Neural cell (in vitro differentiated cells): ENCODE measurements at regions not wholly inside any gene's neighbourhood (a gene's known extent, or its start where the extent isn't known, plus 50 kb on each side); places are given as distances from the start of the nearest gene placed in this dataset.

ENCODE experiments used
- EZH2 ChIP-seq: fragments of 200-600, 300-800 bp; shearing (Covaris generic), sonication (generic); IDR thresholded peaks from 2 replicates; pipeline ENCODE4 v1.6.1; 2014; ENCODE audit warnings: antibody characterized with exemption, low read length, borderline replicate concordance, mild to moderate bottlenecking; ENCODE audit not compliant: insufficient read depth, poor library complexity, severe bottlenecking
- MXI1 ChIP-seq: fragments of 450-650 bp; conservative IDR thresholded peaks from 2 replicates; pipeline ENCODE4 v1.6.1; 2014; ENCODE audit warnings: antibody characterized with exemption, mild to moderate bottlenecking; ENCODE audit not compliant: poor library complexity, severe bottlenecking
- POLR2AphosphoS5 ChIP-seq: IDR thresholded peaks from 2 replicates; pipeline ENCODE4 v1.6.1; 2012
- RAD21 ChIP-seq: fragments of 450-650 bp; conservative IDR thresholded peaks from 2 replicates; pipeline ENCODE4 v1.6.1; 2014; ENCODE audit warnings: antibody characterized with exemption, mild to moderate bottlenecking, moderate library complexity
- SMC3 ChIP-seq: fragments of 450-650 bp; conservative IDR thresholded peaks from 2 replicates; pipeline ENCODE4 v1.6.1; 2014; ENCODE audit warnings: antibody characterized with exemption, mild to moderate bottlenecking, moderate library complexity; ENCODE audit not compliant: poor library complexity
- TF ChIP-seq, protein P1 (sequence below): fragments of 450-650 bp; IDR thresholded peaks from 2 replicates; pipeline ENCODE4 v1.5.1; 2014; ENCODE audit warnings: antibody characterized with exemption, mild to moderate bottlenecking, moderate library complexity; ENCODE audit not compliant: poor library complexity, severe bottlenecking
- TF ChIP-seq, protein P2 (sequence below): IDR thresholded peaks from 2 replicates; pipeline ENCODE4 v1.6.1; 2012; ENCODE audit warnings: borderline replicate concordance

DNA sequence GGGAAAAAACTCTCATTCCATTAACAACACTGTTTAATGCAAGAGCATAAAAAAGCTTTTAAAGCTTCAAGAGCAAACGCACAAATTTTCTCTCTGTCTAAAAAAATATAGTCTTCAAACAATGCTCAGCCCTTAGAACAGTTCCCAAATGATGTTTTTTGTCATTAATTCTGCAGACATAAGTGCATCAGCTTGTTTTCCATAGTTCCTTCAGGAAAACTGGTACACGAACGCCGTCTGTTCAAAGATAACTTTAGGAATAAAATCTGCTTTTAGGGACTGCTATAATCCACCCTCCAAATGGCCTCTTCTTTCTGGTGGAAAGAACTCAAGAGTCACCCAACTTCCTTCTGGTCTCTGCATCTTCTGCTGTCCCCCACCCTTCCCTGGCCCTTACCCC lies 98.2 kb upstream of the SLC66A3 start:
- TF ChIP-seq EZH2 (no peak), SMC3 (no peak), MXI1 (no peak), RAD21 (no peak), POLR2AphosphoS5 (no peak)
- TF ChIP-seq, protein P1, sequence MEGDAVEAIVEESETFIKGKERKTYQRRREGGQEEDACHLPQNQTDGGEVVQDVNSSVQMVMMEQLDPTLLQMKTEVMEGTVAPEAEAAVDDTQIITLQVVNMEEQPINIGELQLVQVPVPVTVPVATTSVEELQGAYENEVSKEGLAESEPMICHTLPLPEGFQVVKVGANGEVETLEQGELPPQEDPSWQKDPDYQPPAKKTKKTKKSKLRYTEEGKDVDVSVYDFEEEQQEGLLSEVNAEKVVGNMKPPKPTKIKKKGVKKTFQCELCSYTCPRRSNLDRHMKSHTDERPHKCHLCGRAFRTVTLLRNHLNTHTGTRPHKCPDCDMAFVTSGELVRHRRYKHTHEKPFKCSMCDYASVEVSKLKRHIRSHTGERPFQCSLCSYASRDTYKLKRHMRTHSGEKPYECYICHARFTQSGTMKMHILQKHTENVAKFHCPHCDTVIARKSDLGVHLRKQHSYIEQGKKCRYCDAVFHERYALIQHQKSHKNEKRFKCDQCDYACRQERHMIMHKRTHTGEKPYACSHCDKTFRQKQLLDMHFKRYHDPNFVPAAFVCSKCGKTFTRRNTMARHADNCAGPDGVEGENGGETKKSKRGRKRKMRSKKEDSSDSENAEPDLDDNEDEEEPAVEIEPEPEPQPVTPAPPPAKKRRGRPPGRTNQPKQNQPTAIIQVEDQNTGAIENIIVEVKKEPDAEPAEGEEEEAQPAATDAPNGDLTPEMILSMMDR = no peak
- TF ChIP-seq, protein P2, sequence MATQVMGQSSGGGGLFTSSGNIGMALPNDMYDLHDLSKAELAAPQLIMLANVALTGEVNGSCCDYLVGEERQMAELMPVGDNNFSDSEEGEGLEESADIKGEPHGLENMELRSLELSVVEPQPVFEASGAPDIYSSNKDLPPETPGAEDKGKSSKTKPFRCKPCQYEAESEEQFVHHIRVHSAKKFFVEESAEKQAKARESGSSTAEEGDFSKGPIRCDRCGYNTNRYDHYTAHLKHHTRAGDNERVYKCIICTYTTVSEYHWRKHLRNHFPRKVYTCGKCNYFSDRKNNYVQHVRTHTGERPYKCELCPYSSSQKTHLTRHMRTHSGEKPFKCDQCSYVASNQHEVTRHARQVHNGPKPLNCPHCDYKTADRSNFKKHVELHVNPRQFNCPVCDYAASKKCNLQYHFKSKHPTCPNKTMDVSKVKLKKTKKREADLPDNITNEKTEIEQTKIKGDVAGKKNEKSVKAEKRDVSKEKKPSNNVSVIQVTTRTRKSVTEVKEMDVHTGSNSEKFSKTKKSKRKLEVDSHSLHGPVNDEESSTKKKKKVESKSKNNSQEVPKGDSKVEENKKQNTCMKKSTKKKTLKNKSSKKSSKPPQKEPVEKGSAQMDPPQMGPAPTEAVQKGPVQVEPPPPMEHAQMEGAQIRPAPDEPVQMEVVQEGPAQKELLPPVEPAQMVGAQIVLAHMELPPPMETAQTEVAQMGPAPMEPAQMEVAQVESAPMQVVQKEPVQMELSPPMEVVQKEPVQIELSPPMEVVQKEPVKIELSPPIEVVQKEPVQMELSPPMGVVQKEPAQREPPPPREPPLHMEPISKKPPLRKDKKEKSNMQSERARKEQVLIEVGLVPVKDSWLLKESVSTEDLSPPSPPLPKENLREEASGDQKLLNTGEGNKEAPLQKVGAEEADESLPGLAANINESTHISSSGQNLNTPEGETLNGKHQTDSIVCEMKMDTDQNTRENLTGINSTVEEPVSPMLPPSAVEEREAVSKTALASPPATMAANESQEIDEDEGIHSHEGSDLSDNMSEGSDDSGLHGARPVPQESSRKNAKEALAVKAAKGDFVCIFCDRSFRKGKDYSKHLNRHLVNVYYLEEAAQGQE = no peak
